Natural killer cell (primary cell): ENCODE measurements at regions not wholly inside any gene's neighbourhood (a gene's known extent, or its start where the extent isn't known, plus 50 kb on each side); places are given as distances from the start of the nearest gene placed in this dataset.
"Not testable (repeated sequence)": the region's sequence is repeated elsewhere in the genome, so short reads cannot be mapped to it uniquely, and the experiment has no call there.

Experiments
- ATAC-seq, 3 donors: fragments of 150-1000 bp in 2 of 3; fragments of 200-7000 bp in 1 of 3; cut with Tn5 transposase; 1 replicate in 1 of 3; 2 replicates in 2 of 3; pipeline ENCODE4 v1.10.0; 2021; ENCODE audit warnings: mild to moderate bottlenecking in 2 of 3, moderate library complexity in 2 of 3
- DNase-seq, 2 donors: peaks; one replicate each; pipeline versions ENCODE4 v3.0.0 to v3.0.0-alpha.2; 2013 to 2021; ENCODE audit warnings: mixed read lengths in 1 of 2
- H3K27ac ChIP-seq: one replicate; pipeline ENCODE4 v1.5.1; 2013; ENCODE audit warnings: mild to moderate bottlenecking, low read length
- H3K27me3 ChIP-seq: one replicate; pipeline ENCODE4 v1.6.1; 2013; ENCODE audit warnings: low read length; ENCODE audit not compliant: control insufficient read depth, insufficient read depth
- H3K36me3 ChIP-seq: one replicate; pipeline ENCODE4 v1.6.1; 2013; ENCODE audit warnings: low read length; ENCODE audit not compliant: control insufficient read depth, insufficient read depth
- H3K4me1 ChIP-seq: one replicate; pipeline ENCODE4 v1.6.1; 2013; ENCODE audit warnings: low read length; ENCODE audit not compliant: control insufficient read depth, insufficient read depth
- H3K4me3 ChIP-seq: one replicate; pipeline ENCODE4 v1.5.1; 2013; ENCODE audit warnings: low read length
- H3K9me3 ChIP-seq: one replicate; pipeline ENCODE4 v1.6.1; 2013; ENCODE audit warnings: low read length; ENCODE audit not compliant: control insufficient read depth, insufficient read depth
- H3K27ac Mint-ChIP-seq, 2 donors: one replicate each; pipeline ENCODE4 v1.8.0; 2022; ENCODE audit warnings: mild to moderate bottlenecking in 2 of 2, mixed read lengths in 2 of 2, moderate library complexity in 1 of 2
- H3K27me3 Mint-ChIP-seq, 2 donors: one replicate each; pipeline ENCODE4 v1.8.0; 2022; ENCODE audit warnings: low read depth in 2 of 2, mixed read lengths in 2 of 2
- H3K36me3 Mint-ChIP-seq: one replicate; pipeline ENCODE4 v1.8.0; 2022; ENCODE audit warnings: mixed read lengths
- H3K4me1 Mint-ChIP-seq, 2 donors: one replicate each; pipeline ENCODE4 v1.8.0; 2022; ENCODE audit warnings: mixed read lengths in 2 of 2
- H3K4me3 Mint-ChIP-seq: one replicate; pipeline ENCODE4 v1.8.0; 2022; ENCODE audit warnings: mild to moderate bottlenecking, moderate library complexity, mixed read lengths
- H3K9me3 Mint-ChIP-seq, 2 donors: one replicate each; pipeline ENCODE4 v1.8.0; 2022; ENCODE audit warnings: mixed read lengths in 2 of 2
- WGBS: methylation state at CpG from one replicate; pipeline ENCODE4 v1.1.7; 2013; ENCODE audit warnings: missing lambda C conversion rate; ENCODE audit not compliant: insufficient coverage; 5-methylcytosine and 5-hydroxymethylcytosine counted together
- intact Hi-C: fragments of 100-400 bp; cut with micrococcal nuclease; formaldehyde crosslinking; loops from one replicate; pipeline ENCODE4 v1.14.2; 2022

DNA sequence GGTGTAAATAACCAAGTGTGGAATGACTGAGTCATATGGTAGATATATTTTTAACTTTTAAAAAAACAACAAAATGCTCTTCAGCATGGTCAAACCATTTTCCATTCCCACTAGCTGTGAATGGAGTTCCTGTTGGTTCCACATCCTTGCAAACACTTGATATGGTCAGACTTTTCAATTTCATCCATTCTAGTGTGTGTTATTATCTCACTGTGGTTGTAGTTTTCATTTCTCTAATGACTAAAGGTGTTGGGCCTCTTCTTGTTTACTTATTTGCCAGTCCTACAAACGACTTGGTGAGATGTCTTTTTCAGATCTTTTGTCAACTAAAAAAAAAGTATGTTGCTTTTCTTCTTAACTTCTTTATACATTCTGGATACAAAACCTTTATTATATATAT, 135.9 kb downstream of the BCL2L11 start:
- H3K27ac ChIP-seq, H3K27me3 Mint-ChIP-seq, H3K36me3 Mint-ChIP-seq, H3K4me1 ChIP-seq, DNase-seq, H3K4me3 Mint-ChIP-seq, intact Hi-C loops, H3K27ac Mint-ChIP-seq, H3K27me3 ChIP-seq, H3K9me3 Mint-ChIP-seq, H3K9me3 ChIP-seq, H3K4me3 ChIP-seq, H3K36me3 ChIP-seq: not testable (repeated sequence)
- ATAC-seq: peak in 2 of 3 donors; percentile 33 to 34
- H3K4me1 Mint-ChIP-seq: peaks cover 14 to 19% of the 10 kb centered on the region in 2 donors
- no CpG with 5 or more reads among the region's 1 CpG for WGBS

DNA sequence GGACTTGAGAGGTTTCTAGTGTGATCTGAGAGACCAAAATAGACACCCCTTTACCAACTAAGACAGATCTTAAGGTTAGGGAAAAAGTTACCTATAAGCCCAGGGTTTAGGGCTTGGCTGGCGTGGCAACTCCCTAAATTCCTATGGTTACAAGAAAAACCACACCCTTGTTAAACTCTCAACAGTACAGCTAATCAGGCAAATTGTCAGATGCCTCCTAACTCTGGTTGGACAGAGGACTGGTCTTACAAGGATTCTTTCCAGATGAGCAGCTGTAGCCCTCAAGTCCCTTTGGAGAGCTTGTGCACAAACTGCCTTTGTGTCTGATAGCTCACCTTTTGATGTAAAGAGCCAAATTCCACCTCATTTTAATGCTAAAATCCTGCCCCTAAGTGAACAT, 136.9 kb downstream of the BCL2L11 start:
- H3K27ac Mint-ChIP-seq, H3K9me3 ChIP-seq, H3K27me3 ChIP-seq, H3K9me3 Mint-ChIP-seq, H3K4me3 ChIP-seq, H3K27me3 Mint-ChIP-seq, H3K36me3 Mint-ChIP-seq, H3K27ac ChIP-seq, ATAC-seq, intact Hi-C loops, H3K4me3 Mint-ChIP-seq, H3K36me3 ChIP-seq, H3K4me1 Mint-ChIP-seq, DNase-seq, H3K4me1 ChIP-seq: not testable (repeated sequence)
- 100% methylated on average over 1 of the region's 1 CpG for WGBS

DNA sequence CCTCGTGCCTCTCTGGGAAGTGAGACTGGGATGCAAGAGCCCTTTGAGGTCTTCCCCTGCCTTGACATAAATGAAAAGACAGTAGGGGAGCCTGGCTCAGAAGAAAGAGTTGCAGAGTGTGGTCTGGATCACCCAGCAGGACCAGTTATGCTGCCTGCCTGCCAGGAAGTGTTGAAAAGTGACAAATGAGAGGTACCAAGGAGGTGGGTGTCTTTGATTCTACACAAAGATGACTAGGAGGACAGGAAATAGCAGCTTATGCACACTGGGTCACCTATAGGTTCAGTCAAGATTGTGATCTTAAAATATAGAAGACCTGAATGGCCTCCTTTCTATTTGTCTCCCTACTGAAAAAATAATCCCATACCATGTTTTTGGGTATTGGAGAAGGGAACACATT, 137.6 kb downstream of the BCL2L11 start:
- H3K27ac ChIP-seq, H3K9me3 Mint-ChIP-seq, H3K27me3 Mint-ChIP-seq, H3K4me3 ChIP-seq, H3K27me3 ChIP-seq, H3K4me1 Mint-ChIP-seq, H3K27ac Mint-ChIP-seq, H3K9me3 ChIP-seq, H3K36me3 Mint-ChIP-seq, intact Hi-C loops, DNase-seq, H3K36me3 ChIP-seq, H3K4me3 Mint-ChIP-seq, H3K4me1 ChIP-seq: not testable (repeated sequence)
- WGBS: no CpG with 5 or more reads among the region's 1 CpG
- peak in 2 of 3 donors; percentile 55 to 64 for ATAC-seq

DNA sequence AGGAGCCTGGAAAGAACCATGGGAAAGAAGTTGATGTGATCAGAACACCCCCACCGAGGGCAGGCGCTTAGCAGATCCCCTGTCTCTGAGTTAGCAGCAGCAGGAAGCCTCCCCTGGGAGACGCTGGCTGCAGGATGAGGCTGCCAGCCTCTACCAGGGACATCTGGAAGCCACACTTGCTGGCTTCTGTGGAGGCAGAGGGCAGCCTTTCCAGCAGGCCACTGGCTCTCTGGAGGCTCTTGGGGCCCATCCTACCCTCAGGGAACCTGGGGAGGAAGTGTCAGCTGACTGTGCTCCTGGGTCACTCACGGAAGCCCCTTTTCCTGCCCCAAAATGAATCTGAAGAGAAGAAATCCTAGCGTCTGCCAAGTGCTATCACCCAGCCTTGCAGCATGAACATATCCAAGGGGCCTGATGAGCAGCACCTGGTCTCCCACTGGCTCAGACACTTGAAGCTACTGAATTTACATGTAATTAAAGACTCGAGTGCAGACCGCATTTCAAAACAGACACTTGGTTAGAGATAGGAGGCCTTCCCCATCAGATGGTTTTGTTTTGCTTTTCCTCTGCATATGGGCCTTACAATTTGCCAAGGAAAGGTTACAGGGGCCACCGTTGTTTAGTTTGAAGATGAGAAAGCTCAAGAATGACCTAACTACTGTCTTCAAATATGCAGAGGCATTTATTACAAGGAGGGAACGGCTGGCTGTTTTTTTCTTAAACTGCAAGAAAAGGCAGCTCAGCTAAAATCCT, 142.1 kb downstream of the BCL2L11 start:
- H3K36me3 Mint-ChIP-seq, H3K27me3 ChIP-seq, H3K36me3 ChIP-seq, H3K4me1 Mint-ChIP-seq, H3K4me3 Mint-ChIP-seq, H3K9me3 Mint-ChIP-seq, H3K27ac Mint-ChIP-seq, DNase-seq, H3K4me1 ChIP-seq, H3K27ac ChIP-seq, H3K27me3 Mint-ChIP-seq, ATAC-seq, H3K4me3 ChIP-seq, H3K9me3 ChIP-seq, intact Hi-C loops: not testable (repeated sequence)
- 100% methylated on average over 2 of the region's 9 CpGs for WGBS

DNA sequence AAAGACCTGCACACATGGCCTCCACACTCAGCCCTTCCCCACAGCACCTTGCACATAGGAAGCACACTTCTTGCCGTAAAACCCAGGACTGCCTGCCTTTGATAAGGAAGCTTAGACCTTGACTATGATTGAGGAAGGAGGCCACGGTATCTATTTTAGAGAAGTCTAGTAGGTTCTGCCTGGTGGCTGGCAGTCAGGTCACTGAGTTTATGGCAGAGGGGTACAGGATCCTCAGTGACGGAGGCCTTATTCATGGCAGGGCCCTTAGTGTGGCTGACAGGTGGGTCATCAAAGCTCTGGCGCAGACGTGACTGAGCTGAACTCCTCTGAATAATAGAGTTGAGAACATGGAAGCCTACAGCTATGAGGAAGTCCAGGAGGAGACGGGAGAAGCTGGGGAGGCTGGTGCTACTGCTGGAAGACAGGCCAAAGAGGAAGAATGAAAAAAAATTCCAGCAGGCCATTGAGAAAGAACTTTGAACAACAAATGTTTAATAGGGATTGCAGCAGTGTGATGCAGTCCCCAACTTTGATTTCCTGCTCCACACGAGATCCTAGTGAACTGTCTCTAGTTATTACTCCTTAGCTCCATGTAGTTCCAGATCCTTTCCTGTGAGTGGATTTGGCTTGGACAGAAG, 142.8 kb downstream of the BCL2L11 start:
- H3K4me1 ChIP-seq, H3K27me3 ChIP-seq, H3K27me3 Mint-ChIP-seq, H3K9me3 Mint-ChIP-seq, DNase-seq, H3K36me3 ChIP-seq, ATAC-seq, intact Hi-C loops, H3K4me1 Mint-ChIP-seq, H3K4me3 Mint-ChIP-seq, H3K4me3 ChIP-seq, H3K27ac Mint-ChIP-seq, H3K36me3 Mint-ChIP-seq, H3K9me3 ChIP-seq, H3K27ac ChIP-seq: not testable (repeated sequence)
- no CpG with 5 or more reads among the region's 7 CpGs for WGBS

DNA sequence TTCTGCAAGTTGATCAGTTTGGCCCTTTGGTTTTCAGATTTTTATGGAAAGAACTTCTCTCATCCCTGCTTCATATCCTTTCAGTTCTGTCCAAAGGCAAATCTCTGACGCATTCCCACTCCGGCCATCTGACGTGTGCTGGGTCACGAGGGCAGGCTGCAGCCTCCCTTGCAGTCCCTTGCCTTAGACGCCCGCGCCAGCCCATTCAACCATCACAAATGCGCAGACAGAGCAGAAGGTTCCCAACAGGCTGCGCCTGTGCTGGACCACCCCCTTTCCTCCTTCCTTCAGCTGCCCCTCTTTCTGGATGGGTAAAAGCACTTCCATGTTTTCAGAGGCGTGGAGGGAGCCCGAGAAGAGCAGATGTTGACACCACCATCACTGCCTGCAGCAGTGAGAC, 144.2 kb downstream of the BCL2L11 start:
- H3K9me3 Mint-ChIP-seq, H3K9me3 ChIP-seq, H3K4me3 Mint-ChIP-seq, H3K27ac Mint-ChIP-seq, DNase-seq, H3K4me1 Mint-ChIP-seq, H3K27me3 Mint-ChIP-seq, H3K36me3 ChIP-seq, ATAC-seq, H3K27ac ChIP-seq, H3K4me3 ChIP-seq, H3K4me1 ChIP-seq, H3K36me3 Mint-ChIP-seq, H3K27me3 ChIP-seq, intact Hi-C loops: not testable (repeated sequence)
- 99% methylated on average over 9 of the region's 11 CpGs for WGBS

DNA sequence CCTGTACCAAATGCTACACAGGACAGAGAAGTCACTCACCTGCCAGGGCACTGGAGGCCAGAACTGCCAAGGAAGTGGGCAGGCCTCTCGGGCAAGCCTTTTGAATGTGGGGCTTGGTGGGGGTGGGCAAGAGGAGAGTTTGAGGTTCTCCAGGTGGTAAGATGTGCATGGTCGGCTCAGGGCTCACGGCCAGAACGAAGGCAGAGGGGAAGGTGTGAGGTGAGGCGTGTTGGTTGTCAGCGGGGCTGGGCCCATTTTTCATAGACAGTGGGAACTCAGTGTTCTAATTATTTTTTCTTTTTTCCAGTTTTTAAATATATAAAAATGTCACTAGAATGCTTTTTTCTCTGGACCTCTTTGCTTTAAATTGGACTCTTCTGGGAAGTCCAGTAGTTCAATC, 145.8 kb downstream of the BCL2L11 start:
- H3K4me3 Mint-ChIP-seq, H3K36me3 Mint-ChIP-seq, H3K4me1 ChIP-seq, H3K36me3 ChIP-seq, H3K9me3 ChIP-seq, H3K9me3 Mint-ChIP-seq, H3K27me3 Mint-ChIP-seq, H3K27ac Mint-ChIP-seq, intact Hi-C loops, DNase-seq, ATAC-seq, H3K27ac ChIP-seq, H3K27me3 ChIP-seq, H3K4me3 ChIP-seq, H3K4me1 Mint-ChIP-seq: not testable (repeated sequence)
- 93% methylated on average over 4 of the region's 6 CpGs for WGBS

DNA sequence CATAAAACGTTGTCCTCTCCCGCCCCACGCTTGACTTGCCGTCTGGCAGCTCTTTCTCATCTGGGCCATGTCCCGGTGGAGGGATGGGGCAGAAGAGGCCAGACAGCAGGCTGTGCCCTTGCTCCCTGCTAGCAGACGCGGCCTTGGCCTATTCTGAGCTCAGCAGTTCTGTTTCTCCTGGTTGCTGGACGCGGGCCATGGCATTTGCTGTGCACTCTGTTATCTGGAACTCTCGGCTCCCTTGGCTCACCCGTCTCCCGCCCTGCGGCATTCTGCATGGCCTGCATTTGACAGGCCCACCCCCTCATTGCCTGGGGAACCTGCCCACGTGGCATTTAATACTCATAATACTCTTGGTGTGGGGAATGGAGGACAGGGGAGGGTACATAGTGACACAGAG, 146.3 kb downstream of the BCL2L11 start:
- DNase-seq, ATAC-seq, H3K27ac Mint-ChIP-seq, H3K4me1 ChIP-seq, H3K9me3 Mint-ChIP-seq, H3K9me3 ChIP-seq, H3K27me3 Mint-ChIP-seq, H3K27ac ChIP-seq, H3K4me3 ChIP-seq, H3K27me3 ChIP-seq, H3K36me3 ChIP-seq, H3K36me3 Mint-ChIP-seq, intact Hi-C loops, H3K4me1 Mint-ChIP-seq, H3K4me3 Mint-ChIP-seq: not testable (repeated sequence)
- 92% methylated on average over 11 of the region's 14 CpGs for WGBS
